ENCODE measurements at regions not wholly inside any gene's neighbourhood (a gene's known extent, or its start where the extent isn't known, plus 50 kb on each side); places are given as distances from the start of the nearest gene placed in this dataset.

DNA sequence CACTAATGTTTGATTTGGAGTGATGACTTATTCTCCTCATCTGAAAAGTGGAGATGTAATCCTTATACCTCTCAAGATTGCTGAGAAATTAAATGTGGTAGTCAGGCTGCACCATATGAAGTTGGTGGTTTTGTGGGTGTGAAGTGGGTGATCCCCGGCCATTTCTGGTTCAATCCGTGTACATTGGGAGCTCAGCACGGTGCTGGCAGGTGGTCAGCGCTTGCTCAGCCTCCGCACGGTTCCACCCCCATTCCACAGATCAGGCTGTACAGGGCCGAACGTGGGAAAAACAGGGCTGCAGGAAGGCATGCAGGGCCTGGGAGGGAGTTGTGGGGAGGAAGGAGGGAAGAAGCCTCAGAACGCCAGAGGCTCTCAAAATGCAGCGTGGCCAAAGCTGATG, 198.3 kb downstream of the INO80D start:
- DNase-seq = no peak
- no peak for TF ChIP-seq GATA1 (IDR thresholded peaks at IDR 0.05; ENCODE audit: low read depth, low read length)
- no peak for TF ChIP-seq POLR2A (IDR thresholded peaks at IDR 0.05; ENCODE audit: low read length)

DNA sequence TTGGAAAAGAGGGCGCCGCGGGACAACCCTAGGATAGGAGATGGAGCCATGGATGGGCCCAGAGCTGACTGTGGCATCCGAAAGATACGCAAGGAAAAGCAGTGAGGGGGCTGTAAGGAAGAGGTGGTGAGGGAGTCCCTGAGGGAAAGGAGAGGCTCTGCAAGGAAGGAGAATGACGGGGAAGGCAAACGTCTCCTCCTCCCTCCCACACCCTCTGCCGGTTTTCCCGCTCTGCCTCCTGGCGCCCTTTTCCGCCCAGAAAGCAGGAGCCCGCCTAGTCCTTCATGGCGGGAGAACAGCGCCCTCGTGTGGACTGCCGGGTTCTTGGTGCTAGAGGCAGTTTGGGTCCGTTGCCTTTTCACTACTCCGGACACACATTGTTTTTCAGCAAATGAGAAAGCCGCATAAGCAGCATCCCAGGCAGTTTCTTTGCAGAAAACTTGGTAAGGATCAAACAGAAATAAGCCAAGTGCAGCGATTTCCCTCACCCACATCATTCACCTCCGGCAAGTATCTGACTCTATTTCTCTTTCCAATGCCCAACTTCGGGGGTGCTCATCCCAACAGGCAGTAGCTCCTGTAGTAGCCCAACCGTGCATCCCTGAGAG, 200.4 kb downstream of the INO80D start:
- TF ChIP-seq POLR2A (IDR thresholded peaks at IDR 0.05; ENCODE audit: low read length) = no peak
- TF ChIP-seq GATA1 (IDR thresholded peaks at IDR 0.05; ENCODE audit: low read depth, low read length) = no peak
- peak; percentile 66 to 74 for DNase-seq

DNA sequence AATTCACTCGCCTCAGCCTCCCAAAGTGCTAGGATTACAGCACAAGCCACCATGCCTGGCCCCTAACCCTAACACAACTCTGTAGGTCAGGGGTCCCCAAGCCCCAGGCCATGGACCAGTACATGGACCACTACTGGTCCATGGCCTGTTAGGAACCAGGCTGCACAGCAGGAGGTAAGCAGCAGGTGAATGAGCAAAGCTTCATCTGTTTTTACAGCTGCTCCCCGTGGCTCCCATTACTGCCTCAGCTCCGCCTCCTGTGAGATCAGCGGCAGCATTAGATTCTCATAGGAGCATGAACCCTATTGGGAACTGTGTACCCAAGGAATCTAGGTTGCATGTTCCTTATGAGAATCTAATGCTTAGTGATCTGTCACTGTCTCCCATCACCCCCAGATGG, 201.7 kb downstream of the NRP2 start:
- TF ChIP-seq GATA1 (IDR thresholded peaks at IDR 0.05; ENCODE audit: low read depth, low read length) = no peak
- TF ChIP-seq POLR2A (IDR thresholded peaks at IDR 0.05; ENCODE audit: low read length) = no peak
- DNase-seq = no peak

DNA sequence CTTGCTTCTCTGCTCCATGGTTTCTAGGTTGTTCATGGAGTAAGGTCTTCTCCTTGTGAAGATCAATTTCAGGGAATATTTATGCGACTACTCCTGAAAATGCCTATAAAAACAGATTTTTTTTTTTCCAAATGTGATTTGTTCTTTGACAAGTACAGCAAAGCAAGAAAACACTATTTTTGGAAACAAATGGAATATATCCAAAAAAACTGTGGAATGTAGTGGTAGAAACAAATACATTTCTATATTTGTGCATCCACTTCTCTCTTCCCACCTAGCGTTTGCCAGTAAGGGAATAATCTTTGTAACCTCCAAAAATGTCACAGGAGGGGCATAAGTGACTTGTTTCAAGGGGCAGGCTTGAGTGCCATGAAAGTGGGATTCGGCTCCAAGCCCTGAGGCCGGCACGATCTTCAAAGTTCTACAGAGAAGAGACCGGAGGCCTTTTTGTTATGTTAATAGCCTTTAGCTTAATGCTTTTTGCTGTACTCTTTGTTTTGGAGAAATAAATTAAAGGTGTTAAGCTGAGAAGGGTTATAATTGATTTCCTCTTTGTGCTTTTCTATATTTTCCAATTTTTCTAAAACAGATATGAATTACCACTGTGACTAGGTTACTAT, 200.6 kb downstream of the NRP2 start:
- DNase-seq = no peak
- TF ChIP-seq POLR2A (IDR thresholded peaks at IDR 0.05; ENCODE audit: low read length) (no peak), GATA1 (IDR thresholded peaks at IDR 0.05; ENCODE audit: low read depth, low read length) (no peak)

DNA sequence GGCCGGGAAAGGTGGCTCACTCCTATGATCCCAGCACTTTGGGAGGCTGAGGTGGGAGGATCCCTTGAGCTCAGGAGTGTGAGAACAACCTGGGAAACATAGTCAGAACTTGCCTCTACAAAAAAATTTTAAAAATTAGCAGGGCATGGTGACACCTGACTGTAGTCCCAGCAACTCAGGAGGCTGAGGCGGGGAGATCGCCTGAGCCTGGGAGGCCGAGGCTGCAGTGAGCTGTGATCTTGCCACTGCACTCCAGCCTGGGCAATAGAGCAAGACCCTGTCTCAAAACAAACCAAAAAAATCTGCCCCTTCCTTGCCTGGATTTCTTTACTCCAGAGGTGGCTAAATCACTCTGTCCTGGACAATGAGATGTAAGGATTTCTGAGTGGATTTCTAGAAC, 197.7 kb downstream of the NRP2 start:
- TF ChIP-seq GATA1 (IDR thresholded peaks at IDR 0.05; ENCODE audit: low read depth, low read length) = no peak
- TF ChIP-seq POLR2A (IDR thresholded peaks at IDR 0.05; ENCODE audit: low read length) = no peak
- DNase-seq = no peak

DNA sequence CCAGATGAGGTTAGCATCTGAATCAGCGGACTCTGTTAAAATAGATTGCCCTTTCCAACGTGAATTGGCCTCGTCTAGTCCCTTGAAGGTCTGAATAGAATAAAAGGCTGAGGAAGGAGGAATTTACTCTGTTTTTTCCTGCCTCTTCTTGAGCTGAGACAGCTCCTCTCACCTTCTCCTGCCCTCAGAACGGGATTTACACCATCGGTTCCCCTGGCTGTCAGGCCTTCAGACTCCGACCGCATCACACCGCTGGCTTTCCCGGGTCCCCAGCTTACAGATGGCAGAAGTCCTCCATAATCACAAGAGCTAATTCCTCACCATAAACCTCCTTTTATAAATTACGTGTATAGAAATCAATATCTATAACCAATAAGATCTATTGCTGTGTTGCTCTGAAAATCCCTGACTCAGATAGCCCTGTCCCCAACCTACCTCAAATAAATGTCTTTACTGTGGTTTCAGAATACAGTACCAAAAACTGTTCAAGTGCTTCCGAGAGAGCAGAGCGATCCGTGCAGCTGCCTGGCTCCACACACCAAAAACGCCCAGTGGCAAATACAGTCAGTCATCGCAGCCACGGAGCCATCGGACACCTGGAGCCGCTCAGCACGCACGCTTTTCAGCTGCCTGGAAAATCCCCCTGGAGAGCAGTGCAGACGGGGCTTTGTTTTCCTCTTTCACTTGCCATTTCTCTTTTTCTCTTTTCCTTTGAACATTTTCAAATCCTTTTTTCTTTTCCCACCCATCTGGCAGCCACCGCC, 196.9 kb downstream of the NRP2 start:
- DNase-seq = no peak
- TF ChIP-seq POLR2A (IDR thresholded peaks at IDR 0.05; ENCODE audit: low read length) (no peak), GATA1 (IDR thresholded peaks at IDR 0.05; ENCODE audit: low read depth, low read length) (no peak)

DNA sequence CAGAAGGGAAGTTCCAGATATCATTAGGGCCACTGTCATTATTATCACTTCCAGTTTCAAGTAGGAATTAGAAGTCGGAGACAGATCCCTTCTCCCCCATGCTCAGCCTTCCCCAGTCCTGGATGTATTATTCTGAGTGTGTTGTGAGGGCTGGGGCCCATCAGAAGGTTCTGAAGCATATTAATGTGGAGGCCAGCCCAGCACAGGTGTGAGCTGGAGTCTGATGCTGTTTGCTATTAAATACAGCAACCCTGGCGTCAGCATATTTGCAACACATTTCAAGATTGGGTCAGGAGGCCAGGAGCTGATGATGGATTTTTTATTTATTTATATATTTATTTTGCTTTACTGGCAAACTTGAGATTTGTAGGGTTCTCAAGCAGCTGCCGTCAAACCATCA, 195.2 kb downstream of the NRP2 start:
- TF ChIP-seq GATA1 (IDR thresholded peaks at IDR 0.05; ENCODE audit: low read depth, low read length) (no peak), POLR2A (IDR thresholded peaks at IDR 0.05; ENCODE audit: low read length) (no peak)
- no peak for DNase-seq

DNA sequence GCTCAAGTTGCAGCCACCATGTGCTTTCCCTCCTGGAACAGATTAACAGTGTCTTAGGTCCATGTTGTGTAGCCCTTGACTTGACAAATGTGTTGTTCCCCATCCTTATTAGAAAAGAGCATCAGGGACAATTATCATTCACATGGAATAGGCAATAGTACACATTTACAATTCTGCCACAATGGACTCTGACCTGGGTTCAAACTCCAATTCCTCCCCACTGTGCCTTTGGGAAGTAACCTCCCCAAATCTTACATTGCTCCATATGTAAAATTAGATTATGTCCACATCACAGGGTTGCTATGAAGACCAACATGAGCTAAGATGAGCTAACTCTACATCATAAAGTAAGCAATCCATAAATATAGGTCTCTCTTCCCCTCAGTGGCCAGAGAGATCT, 193.8 kb downstream of the NRP2 start:
- TF ChIP-seq GATA1 (IDR thresholded peaks at IDR 0.05; ENCODE audit: low read depth, low read length) = no peak
- TF ChIP-seq POLR2A (IDR thresholded peaks at IDR 0.05; ENCODE audit: low read length) = no peak
- DNase-seq = no peak

DNA sequence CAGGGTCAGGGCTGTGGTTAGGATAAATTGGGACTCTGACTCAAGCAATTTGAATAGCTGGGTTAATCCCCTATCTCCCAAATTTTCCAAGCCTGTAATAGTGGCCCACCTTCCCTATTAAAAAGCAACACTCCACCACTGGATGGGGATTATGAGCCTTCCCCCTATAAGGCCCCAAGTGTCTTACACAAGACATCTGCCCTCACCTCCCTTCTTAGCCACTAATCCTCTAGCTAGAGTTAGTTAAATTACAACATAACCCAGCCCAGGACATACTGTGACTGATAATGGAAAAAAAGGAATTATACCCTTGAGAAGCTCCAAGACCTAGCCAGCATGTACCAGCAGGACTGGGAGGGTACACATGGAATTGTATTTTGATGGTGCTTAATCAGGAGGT, 190.4 kb downstream of the NRP2 start:
- TF ChIP-seq GATA1 (IDR thresholded peaks at IDR 0.05; ENCODE audit: low read depth, low read length) = no peak
- TF ChIP-seq POLR2A (IDR thresholded peaks at IDR 0.05; ENCODE audit: low read length) = no peak
- no peak for DNase-seq

DNA sequence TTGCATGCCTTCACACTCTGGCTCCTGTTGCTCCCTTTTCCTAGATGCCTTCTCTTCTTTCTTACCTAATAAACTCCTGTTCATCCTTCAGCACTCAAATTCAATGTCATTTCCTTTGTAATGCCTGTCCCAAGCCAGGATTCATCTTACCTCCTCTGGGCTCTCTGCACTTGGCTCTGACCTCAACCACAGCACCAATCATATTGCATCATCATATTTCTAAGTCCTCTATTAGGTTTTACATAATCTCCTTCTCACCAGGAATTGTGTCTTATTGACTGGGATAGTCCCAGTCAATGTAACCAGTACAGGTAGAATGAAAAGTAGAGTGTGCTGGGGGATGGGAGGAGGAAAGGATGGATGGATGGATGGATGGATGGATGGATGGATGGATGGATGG, 187.1 kb downstream of the NRP2 start:
- TF ChIP-seq GATA1 (IDR thresholded peaks at IDR 0.05; ENCODE audit: low read depth, low read length) (no peak), POLR2A (IDR thresholded peaks at IDR 0.05; ENCODE audit: low read length) (no peak)
- DNase-seq = no peak

DNA sequence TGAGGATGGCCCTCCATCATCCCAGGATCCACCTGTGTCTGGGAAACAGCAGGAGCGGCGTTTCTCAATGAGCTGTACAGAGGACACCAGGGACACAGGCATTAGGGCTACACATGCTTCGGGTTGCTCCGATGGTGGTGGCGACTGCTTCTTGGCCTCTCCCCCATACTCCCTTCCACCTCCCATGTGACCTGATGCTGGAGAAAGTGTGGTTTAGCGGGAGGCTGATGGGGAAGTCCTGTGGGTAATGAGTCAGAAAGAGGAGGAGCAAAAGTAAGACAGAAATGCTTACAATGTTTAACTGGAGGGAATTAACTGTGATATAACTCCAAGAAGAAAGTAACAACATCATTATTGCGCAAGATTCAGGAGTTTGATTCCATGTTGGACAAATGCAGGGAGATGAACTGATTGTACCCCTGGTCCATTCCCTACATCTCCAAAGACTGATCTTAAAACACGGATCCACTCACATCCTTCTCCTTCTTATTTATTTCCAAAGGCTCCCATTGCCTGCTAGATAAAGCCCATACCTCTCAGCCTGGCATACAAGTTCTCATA, 186.6 kb downstream of the NRP2 start:
- no peak for DNase-seq
- TF ChIP-seq POLR2A (IDR thresholded peaks at IDR 0.05; ENCODE audit: low read length) (no peak), GATA1 (IDR thresholded peaks at IDR 0.05; ENCODE audit: low read depth, low read length) (no peak)

DNA sequence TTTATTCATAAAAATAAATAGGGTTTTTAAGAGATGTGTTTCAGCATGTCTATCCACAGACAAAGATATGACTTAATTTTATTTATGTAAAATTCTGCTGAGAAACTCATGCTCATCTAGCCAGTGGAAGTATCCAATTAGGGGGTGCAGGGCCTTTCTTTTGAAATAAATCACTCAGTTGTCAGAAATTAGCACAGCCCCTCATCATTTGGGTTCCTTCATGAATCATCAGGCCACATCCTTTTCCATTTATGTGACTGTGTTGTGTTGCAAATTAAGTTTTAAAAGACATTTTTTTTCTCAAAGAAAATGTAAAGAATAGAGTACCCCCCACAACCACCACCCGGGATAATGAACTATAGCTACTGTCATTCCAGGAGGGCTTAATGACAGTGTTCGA, 185.8 kb downstream of the NRP2 start:
- no peak for DNase-seq
- TF ChIP-seq POLR2A (IDR thresholded peaks at IDR 0.05; ENCODE audit: low read length) (no peak), GATA1 (IDR thresholded peaks at IDR 0.05; ENCODE audit: low read depth, low read length) (no peak)

DNA sequence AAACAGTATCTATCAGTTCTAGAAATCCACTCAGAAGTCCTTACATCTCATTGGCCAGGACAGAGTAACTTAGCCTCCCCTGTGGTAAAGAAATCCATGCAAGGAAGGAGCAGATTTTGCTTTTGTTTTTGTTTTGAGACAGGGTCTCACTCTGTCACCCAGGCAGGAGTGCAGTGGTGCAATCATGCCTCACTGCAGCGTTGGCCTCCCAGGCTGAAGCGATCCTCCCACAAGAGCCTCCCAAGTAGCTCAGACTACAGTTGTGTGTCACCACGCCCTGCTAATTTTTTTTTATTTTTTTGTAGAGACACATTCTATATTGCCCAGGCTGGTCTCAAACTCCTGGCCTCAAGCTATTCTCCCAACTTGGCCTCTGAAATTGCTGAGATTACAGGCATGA, 185.1 kb downstream of the NRP2 start:
- no peak for TF ChIP-seq GATA1 (IDR thresholded peaks at IDR 0.05; ENCODE audit: low read depth, low read length)
- no peak for TF ChIP-seq POLR2A (IDR thresholded peaks at IDR 0.05; ENCODE audit: low read length)
- DNase-seq = no peak

DNA sequence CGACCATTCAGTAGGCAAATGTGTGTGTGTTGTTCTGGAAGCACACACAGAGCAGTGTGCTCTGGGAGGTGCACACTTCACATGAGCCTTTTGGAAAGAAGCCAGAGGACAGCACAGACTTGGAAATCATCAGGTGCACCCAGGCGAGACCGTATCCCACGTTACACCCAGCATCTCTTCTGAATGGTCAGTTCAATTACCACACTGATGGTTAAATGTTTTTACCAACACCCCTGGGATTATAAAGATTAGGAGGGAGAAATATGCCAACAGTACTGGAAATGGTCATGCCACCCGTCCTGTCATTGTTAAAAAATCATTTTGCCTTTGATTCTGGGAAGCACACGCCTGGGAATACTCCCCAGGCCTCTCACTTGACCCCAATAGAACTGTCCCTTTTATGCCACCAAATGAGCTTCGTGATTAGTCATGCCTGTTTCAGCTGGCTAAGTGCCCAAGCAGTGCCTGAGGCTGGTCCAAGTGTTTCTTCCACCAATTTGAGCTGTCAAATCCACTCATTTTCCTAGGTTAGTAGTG, 183.7 kb downstream of the NRP2 start:
- no peak for DNase-seq
- TF ChIP-seq GATA1 (IDR thresholded peaks at IDR 0.05; ENCODE audit: low read depth, low read length) (no peak), POLR2A (IDR thresholded peaks at IDR 0.05; ENCODE audit: low read length) (no peak)

Measured in erythroblast (primary cell).